K562 (cell line): ENCODE measurements at regions not wholly inside any gene's neighbourhood (a gene's known extent, or its start where the extent isn't known, plus 50 kb on each side); places are given as distances from the start of the nearest gene placed in this dataset.

Experiments
- ATAC-seq: fragments of 200-7000 bp; cut with Tn5 transposase; 3 replicates; pipeline ENCODE4 v1.9.1; 2020; ENCODE audit warnings: moderate library complexity
- BruUV-seq: library from RNA; stranded (reverse); fragments of 400-500 nt; replicated peaks from 2 replicates; lab custom pipeline; 2021; lab: Mats Ljungman, UMichigan
- CTCF ChIA-PET: fragments of 300-600 bp; formaldehyde crosslinking; extraction: SDS; loops from one replicate; lab custom pipeline; 2021; ENCODE audit warnings: low intra/inter-chr PET ratio; lab: Yijun Ruan, JAX
- POLR2A ChIA-PET: fragments of 300-600, 350-650 bp; sonication (Branson Sonifier 250); formaldehyde crosslinking; extraction: SDS; loops from one replicate; lab custom pipeline; 2021; ENCODE audit warnings: antibody characterized with exemption, inconsistent platforms; lab: Yijun Ruan, JAX
- DNase-seq, 4 experiments: peaks; one replicate each; pipeline versions ENCODE4 v3.0.0 to v3.0.0-alpha.2; 2011 to 2018; ENCODE audit warnings: low spot score in 3 of 4, mixed read lengths in 3 of 4; ENCODE audit errors: extremely low read depth in 1 of 4
- FAIRE-seq: peaks from 2 replicates; lab custom pipeline; 2011; peaks lifted over from hg19 to GRCh38; lab: Jason Lieb, UNC
- H2AFZ ChIP-seq: 2 replicates; pipeline ENCODE4 v1.6.0; 2011; ENCODE audit warnings: low read depth, low read length, control low read depth, inconsistent platforms
- H3K27ac ChIP-seq: fragments of 200-600 bp; 3 replicates; pipeline ENCODE4 v1.8.0; 2011; ENCODE audit warnings: low read depth, mild to moderate bottlenecking, control low read depth, inconsistent platforms, low read length, moderate library complexity, mixed read lengths; ENCODE audit errors: extremely low read depth
- H3K27me3 ChIP-seq, 2 experiments: fragments of 300-600 bp in 1 of 2; 2 replicates in 1 of 2; 3 replicates in 1 of 2; pipeline versions ENCODE4 v1.6.0 to v1.8.0; 2011; ENCODE audit warnings: inconsistent platforms in 2 of 2, low read length in 2 of 2, mild to moderate bottlenecking in 1 of 2, mixed read lengths in 1 of 2, moderate library complexity in 1 of 2; ENCODE audit not compliant: control insufficient read depth in 2 of 2, insufficient read depth in 2 of 2
- H3K36me3 ChIP-seq: fragments of 300-600 bp; 3 replicates; pipeline ENCODE4 v1.8.0; 2011; ENCODE audit warnings: mild to moderate bottlenecking, low read length, inconsistent platforms; ENCODE audit not compliant: control insufficient read depth, insufficient read depth
- H3K4me1 ChIP-seq, 2 experiments: fragments of 200-600 bp in 1 of 2; replicated peaks in 1 of 2; 2 replicates in 1 of 2; 3 replicates in 1 of 2; pipeline versions ENCODE4 v1.5.1 to v1.8.0; 2011; ENCODE audit warnings: inconsistent platforms in 2 of 2, low read length in 2 of 2, mild to moderate bottlenecking in 1 of 2, mixed read lengths in 1 of 2, moderate library complexity in 1 of 2; ENCODE audit not compliant: control insufficient read depth in 2 of 2, insufficient read depth in 2 of 2
- H3K4me2 ChIP-seq: 2 replicates; pipeline ENCODE4 v1.6.1; 2011; ENCODE audit warnings: low read length, control low read depth, inconsistent platforms, mixed read lengths; ENCODE audit not compliant: insufficient read depth
- H3K4me3 ChIP-seq: fragments of 200-600 bp; sonication (generic), shearing (Covaris generic); 2 replicates; pipeline ENCODE4 v1.5.1; 2016; ENCODE audit warnings: control low read depth, inconsistent platforms
- H3K79me2 ChIP-seq: fragments of 200-600 bp; 3 replicates; pipeline ENCODE4 v1.8.0; 2011; ENCODE audit warnings: low read length, inconsistent platforms; ENCODE audit not compliant: control insufficient read depth, insufficient read depth
- H3K9ac ChIP-seq, 2 experiments: 2 replicates each; pipeline versions ENCODE4 v1.6.0 to v1.6.1; 2011; ENCODE audit warnings: low read depth in 2 of 2, low read length in 2 of 2, control low read depth in 1 of 2, inconsistent platforms in 1 of 2, mild to moderate bottlenecking in 1 of 2, mixed read lengths in 1 of 2; ENCODE audit not compliant: insufficient read depth in 1 of 2
- H3K9me1 ChIP-seq: one replicate; pipeline ENCODE4 v1.6.0; 2011; ENCODE audit warnings: inconsistent platforms, mild to moderate bottlenecking, low read length, moderate library complexity; ENCODE audit not compliant: control insufficient read depth, insufficient read depth
- H3K9me3 ChIP-seq: replicated peaks from 2 replicates; pipeline ENCODE4 v1.5.1; 2011; ENCODE audit warnings: low read depth, low read length, inconsistent platforms; ENCODE audit not compliant: control insufficient read depth, insufficient read depth
- H4K20me1 ChIP-seq: replicated peaks from 2 replicates; pipeline ENCODE4 v1.6.1; 2011; ENCODE audit warnings: low read length, inconsistent platforms, mixed read lengths; ENCODE audit not compliant: control insufficient read depth, insufficient read depth
- E4F1 ChIP-seq: fragments of 250-450 bp; sonication (Bioruptor Pico); IDR thresholded peaks from 2 replicates; pipeline ENCODE4 v1.5.0; 2021; ENCODE audit warnings: mild to moderate bottlenecking, borderline replicate concordance
- IRF1 ChIP-seq: sonication (generic); formaldehyde crosslinking; IDR thresholded peaks from 2 replicates; pipeline ENCODE4 v1.8.0; 2022; ENCODE audit warnings: missing genetic modification reagents, mild to moderate bottlenecking, borderline replicate concordance
- PREB ChIP-seq: sonication (generic); formaldehyde crosslinking; IDR thresholded peaks from 2 replicates; pipeline ENCODE4 v1.8.1; 2023; ENCODE audit warnings: mild to moderate bottlenecking, missing genetic modification reagents
- ZKSCAN3 ChIP-seq: fragments of 250-450 bp; sonication (Bioruptor Pico); IDR thresholded peaks from 2 replicates; pipeline ENCODE4 v1.4.0; 2020
- ZNF384 ChIP-seq: IDR thresholded peaks from 2 replicates; pipeline ENCODE4 v1.6.1; 2012; ENCODE audit warnings: low read depth, low read length, improper control_type of control experiment
- WGBS: fragments of 100-300 bp; shearing (Covaris generic); methylation state at CpG from one replicate; pipeline ENCODE4 v1.1.6; 2016; ENCODE audit warnings: low coverage, mixed read lengths; ENCODE audit not compliant: insufficient coverage; ENCODE audit errors: missing lambda C conversion rate; 5-methylcytosine and 5-hydroxymethylcytosine counted together
- in situ Hi-C: fragments of 300-500 bp; cut with MboI; formaldehyde crosslinking; loops from 4 replicates; pipeline ENCODE4 v1.15.0; 2018; ENCODE audit warnings: inconsistent platforms, mixed read lengths
- intact Hi-C: fragments of 100-400 bp; cut with micrococcal nuclease; formaldehyde crosslinking; loops from 2 replicates; pipeline ENCODE4 v1.14.2; 2022

GRCh38 chr5:164027738-164028137 is 522.3 kb downstream of the MAT2B start:
- 0% methylated on average over 2 of the region's 2 CpGs for WGBS
- FAIRE-seq, result no peak
- Histone ChIP-seq H3K36me3 (no peaks in the 10 kb centered on the region), H3K9me1 (no peaks in the 10 kb centered on the region), H3K27ac (no peak overlapping the region), H3K4me1 (no peaks in the 10 kb centered on the region), H3K27me3 (no peaks in the 10 kb centered on the region), H4K20me1 (no peaks in the 10 kb centered on the region), H3K9me3 (no peaks in the 10 kb centered on the region), H3K4me3 (no peak overlapping the region), H3K9ac (no peak overlapping the region), H3K79me2 (no peaks in the 10 kb centered on the region), H2AFZ (no peak overlapping the region), H3K4me2 (no peak overlapping the region)
- POLR2A ChIA-PET, result no interaction called here
- in situ Hi-C loops, result loop anchor here (10.0 kb wide), 1 partner anchor 477 kb away; no protein-coding TSS in a partner anchor
- CTCF ChIA-PET, result no interaction called here
- DNase-seq, result no peak
- no peak for ATAC-seq
- no TSS peak for BruUV-seq
- TF ChIP-seq ZKSCAN3 (no peak), IRF1 (CRISPR knock-in tag) (no peak), E4F1 (no peak), ZNF384 (no peak), PREB (CRISPR knock-in tag) (no peak)
- TF ChIP-seq, all 486 proteins: peak for 0
- intact Hi-C loops, result no loop called here
